Thyroid gland (tissue), 4 donors: ENCODE measurements at regions not wholly inside any gene's neighbourhood (a gene's known extent, or its start where the extent isn't known, plus 50 kb on each side); places are given as distances from the start of the nearest gene placed in this dataset.

Source experiments
- DNase-seq, 2 donors: peaks; one replicate each; pipeline ENCODE4 v3.0.0-alpha.2; 2019
- H3K27ac ChIP-seq, 3 donors: fragments of 200-600 bp; sonication (generic); 1 replicate in 2 of 3; 2 replicates in 1 of 3; pipeline ENCODE4 v1.5.1; 2016 to 2019; ENCODE audit warnings: mild to moderate bottlenecking in 1 of 3, moderate library complexity in 1 of 3
- H3K27me3 ChIP-seq: fragments of 200-600 bp; sonication (generic); one replicate; pipeline ENCODE4 v1.5.1; 2019
- H3K36me3 ChIP-seq, 2 donors: fragments of 200-600 bp; sonication (generic); one replicate each; pipeline ENCODE4 v1.5.1; 2016 to 2019
- H3K4me1 ChIP-seq, 2 donors: fragments of 200-600 bp; sonication (generic); one replicate each; pipeline ENCODE4 v1.5.1; 2017 to 2019
- H3K4me3 ChIP-seq, 3 donors: fragments of 200-600 bp; sonication (generic); replicated peaks in 1 of 3; 1 replicate in 2 of 3; 2 replicates in 1 of 3; pipeline ENCODE4 v1.5.1; 2016; ENCODE audit warnings: mild to moderate bottlenecking in 1 of 3
- H3K9me3 ChIP-seq: fragments of 200-600 bp; sonication (generic); one replicate; pipeline ENCODE4 v1.5.1; 2017
- CTCF ChIP-seq, 6 experiments: fragments of 200-600 bp in 3 of 6; fragments of 450-650 bp in 3 of 6; sonication (generic) in 3 of 6; IDR thresholded peaks; one replicate each; pipeline ENCODE4 v1.5.1; 2016 to 2019; ENCODE audit warnings: antibody characterized with exemption in 6 of 6, mild to moderate bottlenecking in 2 of 6, inconsistent platforms in 1 of 6, moderate library complexity in 1 of 6
- POLR2A ChIP-seq, 2 donors: fragments of 450-650 bp; IDR thresholded peaks; one replicate each; pipeline ENCODE4 v1.6.1; 2017; ENCODE audit warnings: antibody characterized with exemption in 2 of 2, mild to moderate bottlenecking in 2 of 2, moderate library complexity in 1 of 2
- WGBS, 2 donors: methylation state at CpG; one replicate each; pipeline ENCODE4 v1.1.5; 2017; 5-methylcytosine and 5-hydroxymethylcytosine counted together
- intact Hi-C: fragments of 100-400 bp; cut with DNase I; formaldehyde crosslinking; loops from one replicate; pipeline ENCODE4 v1.15.1; 2023

DNA sequence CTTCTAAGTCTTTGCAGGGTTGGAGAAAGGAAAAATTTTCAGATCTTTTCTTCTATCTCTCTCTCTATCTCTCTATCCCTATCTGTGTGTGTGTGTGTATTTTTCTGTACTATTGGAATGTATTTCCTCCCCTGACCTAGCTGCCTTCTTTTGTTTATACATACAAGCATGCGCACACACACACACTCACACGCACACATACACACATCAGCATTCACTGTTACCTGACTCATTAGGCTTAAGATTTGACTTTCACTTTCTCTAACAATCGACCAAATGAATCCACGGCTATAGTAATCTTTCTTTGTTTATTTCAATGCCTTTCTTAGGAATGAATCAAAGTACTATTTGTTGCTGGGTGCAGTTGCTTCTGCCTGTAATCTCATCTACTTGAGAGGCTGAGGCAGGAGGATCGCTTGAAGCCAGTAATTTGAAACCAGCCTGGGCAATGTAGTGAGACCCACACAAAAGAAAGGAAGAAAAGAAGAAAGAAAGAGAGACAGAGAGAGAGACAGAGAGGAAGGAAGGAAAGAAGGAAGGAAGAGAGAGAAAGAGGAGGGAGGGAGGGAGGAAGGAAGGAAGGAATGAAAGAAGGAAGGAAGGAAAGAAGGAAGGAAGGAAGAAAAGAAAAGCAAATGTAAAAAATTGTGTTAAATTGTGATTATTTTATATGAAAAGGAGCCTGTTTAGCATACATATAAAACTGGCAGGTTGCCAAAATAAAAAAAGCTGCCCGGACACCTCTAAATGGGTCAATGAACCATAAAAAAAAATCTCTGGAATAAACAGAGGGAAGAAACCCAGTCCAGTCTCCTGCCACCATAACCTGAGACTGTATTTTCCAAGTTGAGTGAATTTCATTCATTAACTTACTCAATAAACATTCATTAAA, 206.8 kb downstream of the ZNF326 start:
- H3K9me3 ChIP-seq: no peaks in the 10 kb centered on the region
- H3K36me3 ChIP-seq: no peaks in the 10 kb centered on the region
- no peak overlapping the region for H3K27ac ChIP-seq
- intact Hi-C loops: no loop called here
- peaks cover 0 to 5% of the 10 kb centered on the region in 2 donors for H3K4me1 ChIP-seq
- DNase-seq: peak in 1 of 2 donors; percentile 6
- TF ChIP-seq CTCF (IDR thresholded peaks at IDR 0.05) (no peak), POLR2A (IDR thresholded peaks at IDR 0.05) (no peak)
- H3K4me3 ChIP-seq: no peak overlapping the region
- no peaks in the 10 kb centered on the region for H3K27me3 ChIP-seq
- WGBS, 2 donors: 78 to 79% methylated on average over 6 of the region's 6 CpGs

DNA sequence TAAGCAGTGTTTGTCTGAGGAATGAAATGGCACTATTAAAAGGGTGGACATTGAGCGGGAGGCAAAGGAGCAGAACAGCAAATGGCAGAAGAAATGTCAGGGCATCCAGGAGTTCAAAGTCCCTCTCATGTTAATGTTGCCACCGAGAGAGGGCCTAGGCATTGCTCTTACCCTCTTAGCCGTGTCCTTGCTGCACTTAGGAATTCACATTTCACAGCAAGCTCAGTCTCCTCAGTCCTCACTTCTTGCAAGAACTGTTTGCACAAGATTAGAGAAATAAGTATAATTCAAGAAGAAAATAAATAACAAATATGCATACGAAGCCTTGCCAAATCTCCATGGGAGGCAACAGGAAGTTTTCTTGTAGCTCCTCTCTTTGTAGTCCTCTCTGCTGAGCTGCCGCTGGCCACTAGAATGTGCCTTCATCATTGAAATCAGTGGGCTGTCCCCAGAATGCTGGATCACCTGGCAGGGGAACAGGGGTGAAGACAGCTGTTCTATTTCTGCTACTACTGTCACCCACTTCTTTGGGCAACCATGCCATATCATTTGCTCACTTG, 205.8 kb downstream of the ZNF326 start:
- Histone ChIP-seq H3K4me3 (no peak overlapping the region), H3K27ac (no peak overlapping the region), H3K4me1 (peaks cover 0 to 5% of the 10 kb centered on the region in 2 donors), H3K27me3 (no peaks in the 10 kb centered on the region), H3K9me3 (no peaks in the 10 kb centered on the region), H3K36me3 (no peaks in the 10 kb centered on the region)
- DNase-seq: peak in 1 of 2 donors; percentile 30
- WGBS, 2 donors: 51 to 59% methylated on average over 5 of the region's 5 CpGs
- TF ChIP-seq CTCF (IDR thresholded peaks at IDR 0.05) (no peak), POLR2A (IDR thresholded peaks at IDR 0.05) (no peak)
- intact Hi-C loops: no loop called here

- 65 to 67% methylated on average over 13 of the region's 13 CpGs for WGBS, 2 donors
- Histone ChIP-seq H3K4me3 (no peak overlapping the region), H3K27ac (no peak overlapping the region), H3K27me3 (no peaks in the 10 kb centered on the region), H3K36me3 (no peaks in the 10 kb centered on the region), H3K4me1 (peaks cover 0 to 5% of the 10 kb centered on the region in 2 donors), H3K9me3 (no peaks in the 10 kb centered on the region)
- TF ChIP-seq POLR2A (IDR thresholded peaks at IDR 0.05): no peak
- no peak for TF ChIP-seq CTCF (IDR thresholded peaks at IDR 0.05)
- DNase-seq: no peak
- intact Hi-C loops: no loop called here
These were observed 203.9 kb downstream of the ZNF326 start for GRCh38 chr1:90198616-90199332.

- DNase-seq: no peak
- intact Hi-C loops: no loop called here
- TF ChIP-seq POLR2A (IDR thresholded peaks at IDR 0.05) (no peak), CTCF (IDR thresholded peaks at IDR 0.05) (no peak)
- no peak overlapping the region for H3K27ac ChIP-seq
- H3K9me3 ChIP-seq: no peaks in the 10 kb centered on the region
- no peaks in the 10 kb centered on the region for H3K27me3 ChIP-seq
- no peaks in the 10 kb centered on the region for H3K36me3 ChIP-seq
- H3K4me3 ChIP-seq: no peak overlapping the region
- 88% methylated on average over 6 of the region's 6 CpGs for WGBS, 2 donors
- H3K4me1 ChIP-seq: no peaks in the 10 kb centered on the region
These were observed 198.2 kb downstream of the ZNF326 start for GRCh38 chr1:90193116-90193515.
